ENCODE measurements at regions not wholly inside any gene's neighbourhood (a gene's known extent, or its start where the extent isn't known, plus 50 kb on each side); places are given as distances from the start of the nearest gene placed in this dataset.

DNA sequence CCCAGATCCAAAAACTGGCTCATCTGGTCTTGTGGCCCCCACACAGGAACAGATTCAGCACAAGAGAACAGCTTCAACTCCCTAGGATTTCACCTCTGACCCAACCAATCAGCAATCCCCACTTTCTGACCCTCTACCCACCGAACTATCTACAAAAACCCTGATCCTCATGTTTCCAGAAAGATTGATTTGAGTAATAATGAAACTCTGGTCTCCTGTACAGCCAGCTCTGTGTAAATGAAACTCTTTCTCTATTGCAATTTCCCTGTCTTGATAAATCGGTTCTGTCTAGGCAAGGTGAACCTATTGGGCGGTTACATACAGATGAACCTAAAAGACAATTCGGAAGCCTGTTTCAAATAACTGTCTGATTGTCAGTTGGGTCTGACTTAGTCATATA is 847.6 kb upstream of the ALCAM start:
- H3K27ac ChIP-seq (ENCODE audit: low read depth in 1 of 2, low read length in 2 of 2), result no peak overlapping the region

DNA sequence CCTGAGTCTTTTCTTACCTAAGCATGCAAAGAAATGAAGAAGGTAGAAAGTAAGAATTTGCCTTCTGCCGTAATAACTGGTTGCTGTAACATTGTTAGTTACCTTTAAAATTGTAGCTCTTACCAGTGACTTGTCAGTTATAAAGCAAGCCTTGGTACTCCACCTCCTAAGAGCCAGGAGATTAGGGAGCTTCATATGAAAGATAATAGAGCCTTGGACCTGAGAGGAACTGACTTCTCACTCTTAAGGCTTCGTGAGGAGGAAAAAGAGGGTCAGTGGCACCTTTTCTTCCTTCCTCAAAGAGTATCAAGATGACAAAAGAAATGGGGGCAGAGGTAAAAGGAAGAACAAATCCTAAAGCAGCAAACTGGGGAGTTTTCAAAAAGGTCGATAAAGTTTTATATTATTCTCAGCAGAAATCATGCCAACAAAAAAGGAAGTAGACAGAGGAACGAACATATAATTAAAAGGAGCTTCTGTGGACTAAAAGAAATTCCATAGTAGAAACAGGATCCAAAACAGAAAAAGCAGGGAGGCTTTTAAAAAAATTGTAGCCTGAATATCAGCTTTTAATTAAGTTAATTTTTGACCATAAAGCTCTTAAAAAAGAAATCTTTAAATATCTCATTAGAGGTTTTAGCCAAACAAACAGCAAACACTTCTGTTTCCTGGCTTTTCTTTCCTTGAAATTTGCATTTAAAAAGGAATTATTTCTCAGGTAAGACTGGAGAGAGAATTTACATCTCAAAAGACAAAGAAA is 847.1 kb upstream of the ALCAM start:
- H3K27me3 Mint-ChIP-seq, result no peaks in the 10 kb centered on the region
- ATAC-seq (ENCODE audit: poor library complexity) (no peak), DNase-seq (no peak)
- H3K4me1 ChIP-seq (ENCODE audit: insufficient read depth, low read length), result no peaks in the 10 kb centered on the region
- no peaks in the 10 kb centered on the region for H3K36me3 ChIP-seq (ENCODE audit: insufficient read depth, low read length)
- TF ChIP-seq, protein P1, sequence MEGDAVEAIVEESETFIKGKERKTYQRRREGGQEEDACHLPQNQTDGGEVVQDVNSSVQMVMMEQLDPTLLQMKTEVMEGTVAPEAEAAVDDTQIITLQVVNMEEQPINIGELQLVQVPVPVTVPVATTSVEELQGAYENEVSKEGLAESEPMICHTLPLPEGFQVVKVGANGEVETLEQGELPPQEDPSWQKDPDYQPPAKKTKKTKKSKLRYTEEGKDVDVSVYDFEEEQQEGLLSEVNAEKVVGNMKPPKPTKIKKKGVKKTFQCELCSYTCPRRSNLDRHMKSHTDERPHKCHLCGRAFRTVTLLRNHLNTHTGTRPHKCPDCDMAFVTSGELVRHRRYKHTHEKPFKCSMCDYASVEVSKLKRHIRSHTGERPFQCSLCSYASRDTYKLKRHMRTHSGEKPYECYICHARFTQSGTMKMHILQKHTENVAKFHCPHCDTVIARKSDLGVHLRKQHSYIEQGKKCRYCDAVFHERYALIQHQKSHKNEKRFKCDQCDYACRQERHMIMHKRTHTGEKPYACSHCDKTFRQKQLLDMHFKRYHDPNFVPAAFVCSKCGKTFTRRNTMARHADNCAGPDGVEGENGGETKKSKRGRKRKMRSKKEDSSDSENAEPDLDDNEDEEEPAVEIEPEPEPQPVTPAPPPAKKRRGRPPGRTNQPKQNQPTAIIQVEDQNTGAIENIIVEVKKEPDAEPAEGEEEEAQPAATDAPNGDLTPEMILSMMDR (IDR thresholded peaks at IDR 0.05), result no peak
- H3K9me3 Mint-ChIP-seq, result no peaks in the 10 kb centered on the region
- no peaks in the 10 kb centered on the region for H3K4me1 Mint-ChIP-seq (ENCODE audit: low read depth)
- H3K27ac Mint-ChIP-seq, result no peak overlapping the region
- H3K9me3 ChIP-seq (ENCODE audit: control insufficient read depth in 1 of 2, insufficient read depth in 1 of 2, low read length in 2 of 2), result no peaks in the 10 kb centered on the region
- H3K4me3 Mint-ChIP-seq, result no peak overlapping the region
- POLR2A ChIA-PET, result no interaction called here
- no peaks in the 10 kb centered on the region for H3K27me3 ChIP-seq (ENCODE audit: control insufficient read depth in 1 of 2, insufficient read depth in 2 of 2, low read length in 2 of 2)
- CTCF ChIA-PET, result no interaction called here
- no peak overlapping the region for H3K4me3 ChIP-seq (ENCODE audit: low read length)
- intact Hi-C loops (cut with DNase I, micrococcal nuclease), result no loop called here
- no peaks in the 10 kb centered on the region for H3K36me3 Mint-ChIP-seq (ENCODE audit: low read depth)
- H3K27ac ChIP-seq (ENCODE audit: low read depth in 1 of 2, low read length in 2 of 2), result no peak overlapping the region

More for the DNA sequence above, 847.6 kb upstream of the ALCAM start:
- POLR2A ChIA-PET, result no interaction called here
- H3K36me3 Mint-ChIP-seq (ENCODE audit: low read depth), result no peaks in the 10 kb centered on the region
- Histone ChIP-seq H3K4me3 (ENCODE audit: low read length) (no peak overlapping the region), H3K4me1 (ENCODE audit: insufficient read depth, low read length) (no peaks in the 10 kb centered on the region), H3K27me3 (ENCODE audit: control insufficient read depth in 1 of 2, insufficient read depth in 2 of 2, low read length in 2 of 2) (no peaks in the 10 kb centered on the region), H3K36me3 (ENCODE audit: insufficient read depth, low read length) (no peaks in the 10 kb centered on the region), H3K9me3 (ENCODE audit: control insufficient read depth in 1 of 2, insufficient read depth in 1 of 2, low read length in 2 of 2) (no peaks in the 10 kb centered on the region)
- DNase-seq (no peak), ATAC-seq (ENCODE audit: poor library complexity) (no peak)
- no peaks in the 10 kb centered on the region for H3K4me1 Mint-ChIP-seq (ENCODE audit: low read depth)
- no peaks in the 10 kb centered on the region for H3K27me3 Mint-ChIP-seq
- H3K27ac Mint-ChIP-seq, result no peak overlapping the region
- H3K9me3 Mint-ChIP-seq, result no peaks in the 10 kb centered on the region
- TF ChIP-seq, protein P1 (IDR thresholded peaks at IDR 0.05), result no peak
- H3K4me3 Mint-ChIP-seq, result no peak overlapping the region
- intact Hi-C loops (cut with DNase I, micrococcal nuclease), result no loop called here
- CTCF ChIA-PET, result no interaction called here

DNA sequence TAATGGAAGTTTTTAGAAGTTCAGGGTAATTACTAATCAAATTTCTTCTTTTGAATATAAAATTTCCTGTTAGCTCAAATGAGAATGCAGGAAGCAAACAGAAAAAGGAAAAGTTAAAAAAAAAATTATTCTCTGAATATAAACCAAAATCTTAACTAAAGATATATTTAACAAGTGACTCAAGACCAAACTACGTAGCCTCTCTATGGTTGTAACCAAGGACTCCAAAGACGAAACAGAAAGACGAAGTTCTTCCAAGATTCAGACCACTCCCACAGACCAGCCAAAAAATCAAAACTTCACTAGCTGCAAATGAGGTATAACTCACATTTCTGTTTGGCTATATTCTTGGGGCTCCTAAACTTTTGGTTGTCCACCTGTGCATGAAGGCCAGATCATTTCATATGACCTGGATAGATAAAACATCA is 846.5 kb upstream of the ALCAM start:
- Mint-ChIP-seq H3K4me3 (no peak overlapping the region), H3K36me3 (ENCODE audit: low read depth) (no peaks in the 10 kb centered on the region), H3K9me3 (no peaks in the 10 kb centered on the region), H3K27me3 (no peaks in the 10 kb centered on the region), H3K4me1 (ENCODE audit: low read depth) (no peaks in the 10 kb centered on the region), H3K27ac (no peak overlapping the region)
- TF ChIP-seq, protein P1 (IDR thresholded peaks at IDR 0.05), result no peak
- CTCF ChIA-PET, result no interaction called here
- Histone ChIP-seq H3K27ac (ENCODE audit: low read depth in 1 of 2, low read length in 2 of 2) (no peak overlapping the region), H3K4me3 (ENCODE audit: low read length) (no peak overlapping the region), H3K4me1 (ENCODE audit: insufficient read depth, low read length) (no peaks in the 10 kb centered on the region), H3K36me3 (ENCODE audit: insufficient read depth, low read length) (no peaks in the 10 kb centered on the region), H3K27me3 (ENCODE audit: control insufficient read depth in 1 of 2, insufficient read depth in 2 of 2, low read length in 2 of 2) (no peaks in the 10 kb centered on the region), H3K9me3 (ENCODE audit: control insufficient read depth in 1 of 2, insufficient read depth in 1 of 2, low read length in 2 of 2) (no peaks in the 10 kb centered on the region)
- POLR2A ChIA-PET, result no interaction called here
- no peak for ATAC-seq (ENCODE audit: poor library complexity)
- no peak for DNase-seq
- intact Hi-C loops (cut with DNase I, micrococcal nuclease), result no loop called here
